ENCODE measurements at regions not wholly inside any gene's neighbourhood (a gene's known extent, or its start where the extent isn't known, plus 50 kb on each side); places are given as distances from the start of the nearest gene placed in this dataset.
A peak's percentile ranks its signal among the peaks of the same experiment; 100 is the strongest.

GRCh38 chr3:174436367-174436766, 422.8 kb upstream of the NAALADL2 start:
- TF ChIP-seq, protein P1, sequence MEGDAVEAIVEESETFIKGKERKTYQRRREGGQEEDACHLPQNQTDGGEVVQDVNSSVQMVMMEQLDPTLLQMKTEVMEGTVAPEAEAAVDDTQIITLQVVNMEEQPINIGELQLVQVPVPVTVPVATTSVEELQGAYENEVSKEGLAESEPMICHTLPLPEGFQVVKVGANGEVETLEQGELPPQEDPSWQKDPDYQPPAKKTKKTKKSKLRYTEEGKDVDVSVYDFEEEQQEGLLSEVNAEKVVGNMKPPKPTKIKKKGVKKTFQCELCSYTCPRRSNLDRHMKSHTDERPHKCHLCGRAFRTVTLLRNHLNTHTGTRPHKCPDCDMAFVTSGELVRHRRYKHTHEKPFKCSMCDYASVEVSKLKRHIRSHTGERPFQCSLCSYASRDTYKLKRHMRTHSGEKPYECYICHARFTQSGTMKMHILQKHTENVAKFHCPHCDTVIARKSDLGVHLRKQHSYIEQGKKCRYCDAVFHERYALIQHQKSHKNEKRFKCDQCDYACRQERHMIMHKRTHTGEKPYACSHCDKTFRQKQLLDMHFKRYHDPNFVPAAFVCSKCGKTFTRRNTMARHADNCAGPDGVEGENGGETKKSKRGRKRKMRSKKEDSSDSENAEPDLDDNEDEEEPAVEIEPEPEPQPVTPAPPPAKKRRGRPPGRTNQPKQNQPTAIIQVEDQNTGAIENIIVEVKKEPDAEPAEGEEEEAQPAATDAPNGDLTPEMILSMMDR (conservative IDR thresholded peaks at IDR 0.05; ENCODE audit: low read length): no peak
- DNase-seq (ENCODE audit: low read depth): no peak
- no peak overlapping the region for H3K4me3 ChIP-seq (ENCODE audit: low read length)

DNA sequence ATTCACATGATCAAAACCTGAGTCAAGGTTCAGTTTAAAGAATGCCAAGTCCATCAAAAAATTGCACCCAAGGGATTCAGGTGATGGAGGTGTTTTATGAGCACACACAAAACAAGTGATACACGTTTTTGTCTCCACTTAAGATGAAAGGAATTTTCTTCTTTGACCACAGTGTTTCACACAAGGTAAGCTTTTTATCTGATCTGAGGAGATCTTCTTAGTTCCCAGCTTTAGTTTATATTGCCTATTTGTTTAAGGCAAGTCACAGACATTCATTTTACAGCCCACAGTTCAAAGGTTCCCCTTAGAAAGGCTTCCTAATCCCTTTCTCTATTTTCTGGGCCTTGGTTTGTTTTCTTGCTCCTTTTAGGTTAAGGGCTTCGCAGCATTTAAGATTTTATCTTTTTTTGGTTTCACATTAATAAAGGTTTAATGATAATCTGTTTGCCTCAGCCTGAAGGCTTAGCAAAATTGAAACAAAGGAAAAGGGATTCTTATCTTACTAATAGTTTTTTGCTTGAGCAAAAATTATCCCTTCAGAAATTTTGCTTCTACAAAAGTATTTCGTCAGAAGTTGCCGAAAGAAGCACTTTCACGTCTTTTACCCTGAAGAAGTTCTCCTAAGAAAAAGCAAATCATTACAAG, 420.5 kb upstream of the NAALADL2 start:
- DNase-seq (ENCODE audit: low read depth): peak; percentile 3
- TF ChIP-seq, protein P1 (conservative IDR thresholded peaks at IDR 0.05; ENCODE audit: low read length): no peak
- H3K4me3 ChIP-seq (ENCODE audit: low read length): peak overlapping the region; percentile 50

GRCh38 chr3:174439331-174440252, 419.5 kb upstream of the NAALADL2 start:
- TF ChIP-seq, protein P1 (conservative IDR thresholded peaks at IDR 0.05; ENCODE audit: low read length): no peak
- DNase-seq (ENCODE audit: low read depth): peak; percentile 100
- H3K4me3 ChIP-seq (ENCODE audit: low read length): peak overlapping the region; percentile 63

GRCh38 chr3:174440253-174440701, 418.9 kb upstream of the NAALADL2 start:
- H3K4me3 ChIP-seq (ENCODE audit: low read length): peak overlapping the region; percentile 63
- DNase-seq (ENCODE audit: low read depth): peak; percentile 82
- TF ChIP-seq, protein P1 (conservative IDR thresholded peaks at IDR 0.05; ENCODE audit: low read length): no peak

DNA sequence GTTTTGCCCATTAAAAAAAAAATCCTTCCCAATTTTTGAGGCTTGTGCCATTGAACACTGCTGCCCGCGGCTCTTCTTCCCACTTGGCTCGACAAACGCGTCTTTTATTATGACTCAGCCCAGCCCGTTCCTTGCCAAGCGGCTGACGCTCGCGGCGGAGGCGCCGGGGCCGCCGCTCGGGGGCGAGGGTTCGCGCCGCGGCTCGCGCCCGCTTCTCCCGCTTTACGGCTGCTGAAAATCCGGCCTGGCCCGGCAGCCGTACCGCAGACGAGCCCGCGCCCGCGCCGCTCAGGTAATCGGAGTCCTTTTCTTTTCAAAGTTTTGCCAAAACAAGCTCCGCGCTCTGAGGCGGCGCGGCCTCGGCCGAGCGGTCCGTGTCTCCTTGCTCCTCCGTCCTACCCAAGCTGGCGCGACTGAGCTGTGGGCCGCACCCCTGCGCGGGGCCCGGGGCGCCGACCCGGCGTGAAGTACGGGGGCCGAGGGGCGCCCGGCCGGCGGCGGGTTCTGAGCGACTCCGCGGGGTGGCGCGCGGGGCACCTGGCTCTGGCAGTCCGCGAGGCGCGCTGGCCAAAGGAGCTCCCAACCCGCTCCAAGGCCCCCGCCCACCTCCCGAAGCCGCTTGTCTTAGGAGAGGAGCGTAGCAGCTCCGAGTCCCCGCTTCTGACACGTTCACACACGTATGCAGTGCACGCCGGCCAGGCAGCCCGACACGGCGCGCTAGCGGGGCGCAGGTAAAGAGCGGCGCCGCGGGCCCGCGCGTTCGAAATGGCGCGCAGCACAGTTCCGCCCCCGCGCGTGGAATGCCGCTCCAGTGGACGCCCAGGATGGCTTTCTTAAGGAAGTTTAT, 418.2 kb upstream of the NAALADL2 start:
- TF ChIP-seq, protein P1 (conservative IDR thresholded peaks at IDR 0.05; ENCODE audit: low read length): no peak
- DNase-seq (ENCODE audit: low read depth): peak; percentile 93
- H3K4me3 ChIP-seq (ENCODE audit: low read length): peak overlapping the region; percentile 63

- peak; percentile 90 for DNase-seq (ENCODE audit: low read depth)
- H3K4me3 ChIP-seq (ENCODE audit: low read length): peak overlapping the region; percentile 61
- TF ChIP-seq, protein P1 (conservative IDR thresholded peaks at IDR 0.05; ENCODE audit: low read length): no peak
These were observed 417.4 kb upstream of the NAALADL2 start for GRCh38 chr3:174441588-174442301.
